ENCODE measurements at regions not wholly inside any gene's neighbourhood (a gene's known extent, or its start where the extent isn't known, plus 50 kb on each side); places are given as distances from the start of the nearest gene placed in this dataset.
A peak's percentile ranks its signal among the peaks of the same experiment; 100 is the strongest.

GRCh38 chr18:8525692-8526091 lies 83.5 kb upstream of the RAB12 start:
- POLR2A ChIA-PET, result no interaction called here
- Histone ChIP-seq H3K27me3 (ENCODE audit: control insufficient read depth, insufficient read depth, low read length) (peaks cover 16% of the 10 kb centered on the region), H3K36me3 (ENCODE audit: control insufficient read depth, insufficient read depth, low read length) (no peaks in the 10 kb centered on the region), H3K4me1 (ENCODE audit: control insufficient read depth, insufficient read depth, low read length) (no peaks in the 10 kb centered on the region), H3K27ac (ENCODE audit: low read length) (no peak overlapping the region), H3K4me3 (ENCODE audit: low read depth in 2 of 2, low read length in 2 of 2) (no peak overlapping the region), H3K9me3 (ENCODE audit: control insufficient read depth, insufficient read depth, low read depth, low read length) (no peaks in the 10 kb centered on the region)
- in situ Hi-C loops (cut with HindIII; ENCODE audit: low pct_unique_long_range_greater_than_20kb, low sequenced_read_pairs), result no loop called here
- BruUV-seq (replicated peaks), result no TSS peak
- no peak for DNase-seq (ENCODE audit: low read depth, low spot score)
- TF ChIP-seq TCF7L2 (IDR thresholded peaks at IDR 0.05; ENCODE audit: low read depth, low read length), result no peak
- peak; percentile 50 for TF ChIP-seq CTCF (IDR thresholded peaks at IDR 0.05)
- ATAC-seq, result no peak
- intact Hi-C loops (cut with micrococcal nuclease; ENCODE audit: unreplicated experiment), result no loop called here
- CTCF ChIA-PET, result no interaction called here

- H3K27ac ChIP-seq (ENCODE audit: low read length), result no peak overlapping the region
- H3K27me3 ChIP-seq (ENCODE audit: control insufficient read depth, insufficient read depth, low read length), result peaks cover 16% of the 10 kb centered on the region
- ChIA-PET CTCF (no interaction called here), POLR2A (no interaction called here)
- no peaks in the 10 kb centered on the region for H3K36me3 ChIP-seq (ENCODE audit: control insufficient read depth, insufficient read depth, low read length)
- in situ Hi-C loops (cut with HindIII; ENCODE audit: low pct_unique_long_range_greater_than_20kb, low sequenced_read_pairs) (no loop called here), intact Hi-C loops (cut with micrococcal nuclease; ENCODE audit: unreplicated experiment) (no loop called here)
- no peaks in the 10 kb centered on the region for H3K4me1 ChIP-seq (ENCODE audit: control insufficient read depth, insufficient read depth, low read length)
- 0 out of 2 replicates have a peak, but pooled peaks cover 5% of the 10 kb centered on the region for H3K9me3 ChIP-seq (ENCODE audit: control insufficient read depth, insufficient read depth, low read depth, low read length)
- no peak for DNase-seq (ENCODE audit: low read depth, low spot score)
- BruUV-seq (replicated peaks), result no TSS peak
- no peak for ATAC-seq
- H3K4me3 ChIP-seq (ENCODE audit: low read depth in 2 of 2, low read length in 2 of 2), result no peak overlapping the region
- no peak for TF ChIP-seq TCF7L2 (IDR thresholded peaks at IDR 0.05; ENCODE audit: low read depth, low read length)
- no peak for TF ChIP-seq SIN3A (IDR thresholded peaks at IDR 0.05; ENCODE audit: borderline replicate concordance, insufficient read depth, low read depth, low read length)
- no peak for TF ChIP-seq CTCF (IDR thresholded peaks at IDR 0.05)
- TF ChIP-seq POLR2AphosphoS5 (IDR thresholded peaks at IDR 0.05; ENCODE audit: low read depth, low read length), result no peak
- TF ChIP-seq REST (IDR thresholded peaks at IDR 0.05; ENCODE audit: insufficient read depth in 1 of 2, low read depth in 2 of 2, low read length in 1 of 2), result no peak
Observed at GRCh38 chr18:8526332-8526731, 82.9 kb upstream of the RAB12 start.

GRCh38 chr18:8529609-8530008 lies 79.6 kb upstream of the RAB12 start:
- intact Hi-C loops (cut with micrococcal nuclease; ENCODE audit: unreplicated experiment), result no loop called here
- no peak overlapping the region for H3K27ac ChIP-seq (ENCODE audit: low read length)
- H3K4me1 ChIP-seq (ENCODE audit: control insufficient read depth, insufficient read depth, low read length), result no peaks in the 10 kb centered on the region
- no peak for TF ChIP-seq CTCF (IDR thresholded peaks at IDR 0.05)
- no peak for TF ChIP-seq SIN3A (IDR thresholded peaks at IDR 0.05; ENCODE audit: borderline replicate concordance, insufficient read depth, low read depth, low read length)
- no peak for TF ChIP-seq TCF7L2 (IDR thresholded peaks at IDR 0.05; ENCODE audit: low read depth, low read length)
- no peak for TF ChIP-seq REST (IDR thresholded peaks at IDR 0.05; ENCODE audit: insufficient read depth in 1 of 2, low read depth in 2 of 2, low read length in 1 of 2)
- no peak for TF ChIP-seq POLR2AphosphoS5 (IDR thresholded peaks at IDR 0.05; ENCODE audit: low read depth, low read length)
- BruUV-seq (replicated peaks), result no TSS peak
- H3K4me3 ChIP-seq (ENCODE audit: low read depth in 2 of 2, low read length in 2 of 2), result no peak overlapping the region
- H3K9me3 ChIP-seq (ENCODE audit: control insufficient read depth, insufficient read depth, low read depth, low read length), result 0 out of 2 replicates have a peak, but pooled peaks cover 5% of the 10 kb centered on the region
- H3K27me3 ChIP-seq (ENCODE audit: control insufficient read depth, insufficient read depth, low read length), result peaks cover 12% of the 10 kb centered on the region
- ATAC-seq (no peak), DNase-seq (ENCODE audit: low read depth, low spot score) (no peak)
- CTCF ChIA-PET, result no interaction called here
- in situ Hi-C loops (cut with HindIII; ENCODE audit: low pct_unique_long_range_greater_than_20kb, low sequenced_read_pairs), result no loop called here
- POLR2A ChIA-PET, result no interaction called here
- H3K36me3 ChIP-seq (ENCODE audit: control insufficient read depth, insufficient read depth, low read length), result no peaks in the 10 kb centered on the region
